ENCODE measurements at regions not wholly inside any gene's neighbourhood (a gene's known extent, or its start where the extent isn't known, plus 50 kb on each side); places are given as distances from the start of the nearest gene placed in this dataset.

- CTCF ChIA-PET (ENCODE audit: low intra/inter-chr PET ratio), result no interaction called here
- intact Hi-C loops (cut with micrococcal nuclease), result no loop called here
Observed at GRCh38 chr11:70828593-70829082, 423.7 kb downstream of the SHANK2 start.

GRCh38 chr11:70829134-70829885, 423.1 kb downstream of the SHANK2 start:
- TF ChIP-seq, protein P1, sequence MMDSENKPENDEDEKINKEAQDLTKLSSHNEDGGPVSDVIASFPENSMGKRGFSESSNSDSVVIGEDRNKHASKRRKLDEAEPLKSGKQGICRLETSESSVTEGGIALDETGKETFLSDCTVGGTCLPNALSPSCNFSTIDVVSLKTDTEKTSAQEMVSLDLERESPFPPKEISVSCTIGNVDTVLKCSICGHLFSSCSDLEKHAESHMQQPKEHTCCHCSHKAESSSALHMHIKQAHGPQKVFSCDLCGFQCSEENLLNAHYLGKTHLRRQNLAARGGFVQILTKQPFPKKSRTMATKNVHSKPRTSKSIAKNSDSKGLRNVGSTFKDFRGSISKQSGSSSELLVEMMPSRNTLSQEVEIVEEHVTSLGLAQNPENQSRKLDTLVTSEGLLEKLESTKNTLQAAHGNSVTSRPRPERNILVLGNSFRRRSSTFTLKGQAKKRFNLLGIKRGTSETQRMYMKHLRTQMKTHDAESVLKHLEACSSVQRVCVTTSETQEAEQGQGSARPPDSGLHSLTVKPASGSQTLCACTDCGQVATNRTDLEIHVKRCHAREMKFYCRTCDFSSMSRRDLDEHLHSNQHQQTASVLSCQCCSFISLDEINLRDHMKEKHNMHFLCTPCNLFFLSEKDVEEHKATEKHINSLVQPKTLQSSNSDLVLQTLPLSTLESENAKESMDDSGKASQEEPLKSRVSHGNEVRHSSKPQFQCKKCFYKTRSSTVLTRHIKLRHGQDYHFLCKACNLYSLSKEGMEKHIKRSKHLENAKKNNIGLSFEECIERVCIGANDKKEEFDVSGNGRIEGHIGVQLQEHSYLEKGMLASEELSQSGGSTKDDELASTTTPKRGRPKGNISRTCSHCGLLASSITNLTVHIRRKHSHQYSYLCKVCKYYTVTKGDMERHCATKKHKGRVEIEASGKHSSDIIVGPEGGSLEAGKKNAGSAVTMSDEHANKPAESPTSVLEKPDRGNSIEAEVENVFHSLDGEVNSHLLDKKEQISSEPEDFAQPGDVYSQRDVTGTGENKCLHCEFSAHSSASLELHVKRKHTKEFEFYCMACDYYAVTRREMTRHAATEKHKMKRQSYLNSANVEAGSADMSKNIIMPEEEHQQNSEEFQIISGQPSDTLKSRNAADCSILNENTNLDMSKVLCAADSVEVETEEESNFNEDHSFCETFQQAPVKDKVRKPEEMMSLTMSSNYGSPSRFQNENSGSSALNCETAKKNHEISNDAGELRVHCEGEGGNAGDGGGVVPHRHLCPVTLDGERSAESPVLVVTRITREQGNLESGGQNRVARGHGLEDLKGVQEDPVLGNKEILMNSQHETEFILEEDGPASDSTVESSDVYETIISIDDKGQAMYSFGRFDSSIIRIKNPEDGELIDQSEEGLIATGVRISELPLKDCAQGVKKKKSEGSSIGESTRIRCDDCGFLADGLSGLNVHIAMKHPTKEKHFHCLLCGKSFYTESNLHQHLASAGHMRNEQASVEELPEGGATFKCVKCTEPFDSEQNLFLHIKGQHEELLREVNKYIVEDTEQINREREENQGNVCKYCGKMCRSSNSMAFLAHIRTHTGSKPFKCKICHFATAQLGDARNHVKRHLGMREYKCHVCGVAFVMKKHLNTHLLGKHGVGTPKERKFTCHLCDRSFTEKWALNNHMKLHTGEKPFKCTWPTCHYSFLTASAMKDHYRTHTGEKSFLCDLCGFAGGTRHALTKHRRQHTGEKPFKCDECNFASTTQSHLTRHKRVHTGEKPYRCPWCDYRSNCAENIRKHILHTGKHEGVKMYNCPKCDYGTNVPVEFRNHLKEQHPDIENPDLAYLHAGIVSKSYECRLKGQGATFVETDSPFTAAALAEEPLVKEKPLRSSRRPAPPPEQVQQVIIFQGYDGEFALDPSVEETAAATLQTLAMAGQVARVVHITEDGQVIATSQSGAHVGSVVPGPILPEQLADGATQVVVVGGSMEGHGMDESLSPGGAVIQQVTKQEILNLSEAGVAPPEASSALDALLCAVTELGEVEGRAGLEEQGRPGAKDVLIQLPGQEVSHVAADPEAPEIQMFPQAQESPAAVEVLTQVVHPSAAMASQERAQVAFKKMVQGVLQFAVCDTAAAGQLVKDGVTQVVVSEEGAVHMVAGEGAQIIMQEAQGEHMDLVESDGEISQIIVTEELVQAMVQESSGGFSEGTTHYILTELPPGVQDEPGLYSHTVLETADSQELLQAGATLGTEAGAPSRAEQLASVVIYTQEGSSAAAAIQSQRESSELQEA (IDR thresholded peaks at IDR 0.05; ENCODE audit: low read depth), result peak; percentile 58
- TF ChIP-seq, protein P2, sequence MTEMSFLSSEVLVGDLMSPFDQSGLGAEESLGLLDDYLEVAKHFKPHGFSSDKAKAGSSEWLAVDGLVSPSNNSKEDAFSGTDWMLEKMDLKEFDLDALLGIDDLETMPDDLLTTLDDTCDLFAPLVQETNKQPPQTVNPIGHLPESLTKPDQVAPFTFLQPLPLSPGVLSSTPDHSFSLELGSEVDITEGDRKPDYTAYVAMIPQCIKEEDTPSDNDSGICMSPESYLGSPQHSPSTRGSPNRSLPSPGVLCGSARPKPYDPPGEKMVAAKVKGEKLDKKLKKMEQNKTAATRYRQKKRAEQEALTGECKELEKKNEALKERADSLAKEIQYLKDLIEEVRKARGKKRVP (CRISPR knock-in tag; IDR thresholded peaks at IDR 0.05), result no peak
- Histone ChIP-seq H3K4me2 (ENCODE audit: insufficient read depth, low read length) (no peak overlapping the region), H3K36me3 (ENCODE audit: control insufficient read depth, insufficient read depth, low read length) (no peaks in the 10 kb centered on the region), H2AFZ (ENCODE audit: low read depth, low read length) (no peak overlapping the region), H3K9ac (ENCODE audit: insufficient read depth in 1 of 2, low read depth in 2 of 2, low read length in 2 of 2) (no peak overlapping the region), H3K27ac (ENCODE audit: extremely low read depth, low read depth, low read length) (no peak overlapping the region), H3K79me2 (ENCODE audit: control insufficient read depth, insufficient read depth, low read length) (no peaks in the 10 kb centered on the region), H3K9me1 (ENCODE audit: control insufficient read depth, insufficient read depth, low read length) (peaks cover 3% of the 10 kb centered on the region), H4K20me1 (replicated peaks; ENCODE audit: control insufficient read depth, insufficient read depth, low read length) (peaks cover 10% of the 10 kb centered on the region), H3K9me3 (replicated peaks; ENCODE audit: control insufficient read depth, insufficient read depth, low read depth, low read length) (no peaks in the 10 kb centered on the region), H3K27me3 (ENCODE audit: control insufficient read depth in 2 of 2, insufficient read depth in 2 of 2, low read length in 2 of 2) (peaks cover 31 to 73% of the 10 kb centered on the region in 2 experiments; a peak in 3 of 5 replicates), H3K4me1 (replicated peaks in 1 of 2; ENCODE audit: control insufficient read depth in 2 of 2, insufficient read depth in 2 of 2, low read length in 2 of 2) (no peaks in the 10 kb centered on the region), H3K4me3 (no peak overlapping the region)
- ChIA-PET POLR2A (no interaction called here), CTCF (ENCODE audit: low intra/inter-chr PET ratio) (no interaction called here)
- 2% methylated on average over 14 of the region's 18 CpGs for WGBS (ENCODE audit: insufficient coverage, low coverage, missing lambda C conversion rate)
- no peak for ATAC-seq
- intact Hi-C loops (cut with micrococcal nuclease), result no loop called here
- in situ Hi-C loops (cut with MboI), result no loop called here
- no peak for DNase-seq (ENCODE audit: extremely low read depth in 1 of 4, low spot score in 3 of 4)
- no TSS peak for BruUV-seq (replicated peaks)
- FAIRE-seq, result no peak

More at GRCh38 chr11:70828593-70829082, 423.7 kb downstream of the SHANK2 start:
- Histone ChIP-seq H3K4me3 (no peak overlapping the region), H3K4me1 (replicated peaks in 1 of 2; ENCODE audit: control insufficient read depth in 2 of 2, insufficient read depth in 2 of 2, low read length in 2 of 2) (no peaks in the 10 kb centered on the region), H3K27me3 (ENCODE audit: control insufficient read depth in 2 of 2, insufficient read depth in 2 of 2, low read length in 2 of 2) (peaks cover 33 to 77% of the 10 kb centered on the region in 2 experiments; a peak in 3 of 5 replicates), H3K4me2 (ENCODE audit: insufficient read depth, low read length) (no peak overlapping the region), H3K9ac (ENCODE audit: insufficient read depth in 1 of 2, low read depth in 2 of 2, low read length in 2 of 2) (no peak overlapping the region), H3K79me2 (ENCODE audit: control insufficient read depth, insufficient read depth, low read length) (no peaks in the 10 kb centered on the region), H3K9me3 (replicated peaks; ENCODE audit: control insufficient read depth, insufficient read depth, low read depth, low read length) (no peaks in the 10 kb centered on the region), H2AFZ (ENCODE audit: low read depth, low read length) (no peak overlapping the region), H4K20me1 (replicated peaks; ENCODE audit: control insufficient read depth, insufficient read depth, low read length) (peaks cover 10% of the 10 kb centered on the region), H3K36me3 (ENCODE audit: control insufficient read depth, insufficient read depth, low read length) (no peaks in the 10 kb centered on the region), H3K27ac (ENCODE audit: extremely low read depth, low read depth, low read length) (no peak overlapping the region), H3K9me1 (ENCODE audit: control insufficient read depth, insufficient read depth, low read length) (peaks cover 3% of the 10 kb centered on the region)
- BruUV-seq (replicated peaks), result no TSS peak
- WGBS (ENCODE audit: insufficient coverage, low coverage, missing lambda C conversion rate), result 1% methylated on average over 19 of the region's 20 CpGs
- POLR2A ChIA-PET, result no interaction called here
- TF ChIP-seq HCFC1 (IDR thresholded peaks at IDR 0.05; ENCODE audit: low read depth, low read length) (no peak), CEBPB (tag; IDR thresholded peaks at IDR 0.05) (no peak), JUND (IDR thresholded peaks at IDR 0.05; ENCODE audit: borderline replicate concordance, low read depth, low read length) (no peak), JUND (tag; IDR thresholded peaks at IDR 0.05; ENCODE audit: borderline replicate concordance, low read depth, low read length) (no peak), NFIC (IDR thresholded peaks at IDR 0.05) (0 out of 2 replicates have a peak, but pooled peaks have one; percentile 16), DIDO1 (tag; IDR thresholded peaks at IDR 0.05; ENCODE audit: low read depth) (no peak), MTA3 (IDR thresholded peaks at IDR 0.05; ENCODE audit: borderline replicate concordance) (no peak)
- DNase-seq (ENCODE audit: extremely low read depth in 1 of 4, low spot score in 3 of 4), result no peak
- in situ Hi-C loops (cut with MboI), result no loop called here
- no peak for FAIRE-seq
- ATAC-seq, result no peak

Data from K562 (cell line).